SK-N-SH treated with all-trans-retinoic acid at 6 μM for 48 hours (cell line): ENCODE measurements at regions not wholly inside any gene's neighbourhood (a gene's known extent, or its start where the extent isn't known, plus 50 kb on each side); places are given as distances from the start of the nearest gene placed in this dataset.

Experiments used
- CSDC2 ChIP-seq: fragments of 250-450 bp; sonication (Bioruptor Pico); IDR thresholded peaks from 2 replicates; pipeline ENCODE4 v1.5.0; 2020; ENCODE audit warnings: mild to moderate bottlenecking, moderate library complexity
- ESRRG ChIP-seq: fragments of 250-450 bp; sonication (Bioruptor Pico); IDR thresholded peaks from 2 replicates; pipeline ENCODE4 v1.6.1; 2021; ENCODE audit warnings: mild to moderate bottlenecking
- GLIS3 ChIP-seq: fragments of 250-450 bp; sonication (Bioruptor Pico); IDR thresholded peaks from 2 replicates; pipeline ENCODE4 v1.5.0; 2020; ENCODE audit warnings: mild to moderate bottlenecking, moderate library complexity
- OSR1 ChIP-seq: fragments of 250-450 bp; sonication (Bioruptor Pico); IDR thresholded peaks from 2 replicates; pipeline ENCODE4 v1.8.0; 2022; ENCODE audit warnings: moderate library complexity, mild to moderate bottlenecking, inconsistent platforms
- PPARA ChIP-seq: fragments of 250-450 bp; sonication (Bioruptor Pico); IDR thresholded peaks from 2 replicates; pipeline ENCODE4 v1.5.0; 2020; ENCODE audit warnings: mild to moderate bottlenecking, borderline replicate concordance
- RARB ChIP-seq: fragments of 250-450 bp; sonication (Bioruptor Pico); IDR thresholded peaks from 2 replicates; pipeline ENCODE4 v1.8.0; 2021; ENCODE audit warnings: mild to moderate bottlenecking, moderate library complexity
- TSHZ2 ChIP-seq: fragments of 250-450 bp; sonication (Bioruptor Pico); IDR thresholded peaks from 2 replicates; pipeline ENCODE4 v1.5.0; 2020; ENCODE audit warnings: mild to moderate bottlenecking, moderate library complexity
- ZC3H10 ChIP-seq: fragments of 250-450 bp; sonication (Bioruptor Pico); IDR thresholded peaks from 2 replicates; pipeline ENCODE4 v1.5.1; 2021; ENCODE audit warnings: mild to moderate bottlenecking, moderate library complexity
- ZFP3 ChIP-seq: fragments of 250-450 bp; sonication (Bioruptor Pico); IDR thresholded peaks from 2 replicates; pipeline ENCODE4 v1.5.0; 2020; ENCODE audit warnings: mild to moderate bottlenecking, moderate library complexity
- ZFP30 ChIP-seq: fragments of 450-650 bp; formaldehyde crosslinking; IDR thresholded peaks from 2 replicates; pipeline ENCODE4 v1.5.0; 2022; ENCODE audit warnings: mild to moderate bottlenecking, moderate library complexity
- ZNF565 ChIP-seq: fragments of 450-650 bp; formaldehyde crosslinking; conservative IDR thresholded peaks from 2 replicates; pipeline ENCODE4 v1.5.0; 2020; ENCODE audit warnings: low read depth, mild to moderate bottlenecking, moderate library complexity
- ZNF70 ChIP-seq: fragments of 450-650 bp; formaldehyde crosslinking; IDR thresholded peaks from 2 replicates; pipeline ENCODE4 v1.5.0; 2020; ENCODE audit warnings: mild to moderate bottlenecking, moderate library complexity

GRCh38 chr12:74245458-74245857 is 292.2 kb upstream of the ATXN7L3B start:
- no peak for TF ChIP-seq RARB (CRISPR knock-in tag)
- TF ChIP-seq ZFP3 (CRISPR knock-in tag), result no peak
- TF ChIP-seq CSDC2 (CRISPR knock-in tag), result no peak
- no peak for TF ChIP-seq TSHZ2 (CRISPR knock-in tag)
- TF ChIP-seq ESRRG (CRISPR knock-in tag), result no peak
- TF ChIP-seq ZNF70, result no peak
- no peak for TF ChIP-seq OSR1 (CRISPR knock-in tag)
- no peak for TF ChIP-seq PPARA (CRISPR knock-in tag)
- no peak for TF ChIP-seq ZFP30 (CRISPR knock-in tag)
- TF ChIP-seq ZC3H10 (CRISPR knock-in tag), result no peak
- TF ChIP-seq ZNF565 (CRISPR knock-in tag), result no peak
- no peak for TF ChIP-seq GLIS3
